ENCODE measurements at regions not wholly inside any gene's neighbourhood (a gene's known extent, or its start where the extent isn't known, plus 50 kb on each side); places are given as distances from the start of the nearest gene placed in this dataset.

- DNase-seq: no peak
- TF ChIP-seq CTCF (IDR thresholded peaks at IDR 0.05) (peak; percentile 63 to 81 (median 72)), POLR2A (IDR thresholded peaks at IDR 0.05) (no peak)
- no peaks in the 10 kb centered on the region for H3K27me3 ChIP-seq
- H3K4me1 ChIP-seq: peaks cover 0 to 6% (median 0%) of the 10 kb centered on the region in 3 donors
- intact Hi-C loops (cut with DNase I): no loop called here
- no peak overlapping the region for H3K27ac ChIP-seq
- H3K4me3 ChIP-seq: no peak overlapping the region
- WGBS, 2 donors: 25 to 36% methylated on average over 9 to 11 of the region's 11 CpGs
- H3K9me3 ChIP-seq: no peaks in the 10 kb centered on the region
- H3K36me3 ChIP-seq: no peaks in the 10 kb centered on the region
Measured at GRCh38 chr11:79493555-79494171, 52.8 kb upstream of the TENM4 start.

GRCh38 chr11:79492008-79492407 is 51.2 kb upstream of the TENM4 start:
- no peak overlapping the region for H3K27ac ChIP-seq
- H3K4me1 ChIP-seq: peaks cover 0 to 6% (median 0%) of the 10 kb centered on the region in 3 donors
- intact Hi-C loops (cut with DNase I): no loop called here
- H3K27me3 ChIP-seq: no peaks in the 10 kb centered on the region
- H3K9me3 ChIP-seq: no peaks in the 10 kb centered on the region
- TF ChIP-seq CTCF (IDR thresholded peaks at IDR 0.05) (no peak), POLR2A (IDR thresholded peaks at IDR 0.05) (no peak)
- H3K36me3 ChIP-seq: no peaks in the 10 kb centered on the region
- DNase-seq: no peak
- no peak overlapping the region for H3K4me3 ChIP-seq
- 63 to 81% methylated on average over 4 of the region's 4 CpGs for WGBS, 2 donors

Small RNA genes in the stretch of these regions (small RNA-seq; reads per million reads assigned to genes)
- gene AP002802.2 (0 reads per million in 4 donors), gene MIR4300 (0 reads per million in 4 donors), gene MTND4LP18 (0 reads per million in 4 donors), gene RNU6-544P (0 reads per million in 4 donors)
